NCI-H526 (cell line): ENCODE measurements at regions not wholly inside any gene's neighbourhood (a gene's known extent, or its start where the extent isn't known, plus 50 kb on each side); places are given as distances from the start of the nearest gene placed in this dataset.
"Not testable (repeated sequence)": the region's sequence is repeated elsewhere in the genome, so short reads cannot be mapped to it uniquely, and the experiment has no call there.

ENCODE experiments used
- DNase-seq, 2 experiments: peaks; one replicate each; lab custom pipeline; 2025; lab: John Stamatoyannopoulos, UW

- not testable (repeated sequence) for DNase-seq
Measured at GRCh38 chrX:123788193-123788592, 55.3 kb upstream of the THOC2 start.

GRCh38 chrX:123788744-123789143, 55.9 kb upstream of the THOC2 start:
- no peak for DNase-seq

- no peak for DNase-seq
Measured at GRCh38 chrX:123797543-123798447, 62.1 kb upstream of the XIAP start.

GRCh38 chrX:123798706-123799430, 61.0 kb upstream of the XIAP start:
- DNase-seq, result not testable (repeated sequence)

GRCh38 chrX:123801901-123802300, 58.0 kb upstream of the XIAP start:
- DNase-seq, result no peak

GRCh38 chrX:123803331-123803983, 56.4 kb upstream of the XIAP start:
- DNase-seq, result peak; percentile 15 to 25

GRCh38 chrX:123803984-123804365, 55.9 kb upstream of the XIAP start:
- not testable (repeated sequence) for DNase-seq

- DNase-seq, result no peak
Measured at GRCh38 chrX:123807835-123808416, 51.9 kb upstream of the XIAP start.

GRCh38 chrX:123809854-123810375, 49.9 kb upstream of the XIAP start:
- no peak for DNase-seq
